GM10266 (cell line): ENCODE measurements at regions not wholly inside any gene's neighbourhood (a gene's known extent, or its start where the extent isn't known, plus 50 kb on each side); places are given as distances from the start of the nearest gene placed in this dataset.

Experiments
- DNase-seq: peaks from one replicate; pipeline ENCODE4 v3.0.0; 2012; ENCODE audit errors: extremely low spot score
- TF ChIP-seq, protein P1 (sequence below): IDR thresholded peaks from 2 replicates; pipeline ENCODE4 v1.5.1; 2012; ENCODE audit warnings: mild to moderate bottlenecking, low read depth; ENCODE audit not compliant: control insufficient read depth, insufficient read depth; ENCODE audit errors: missing control alignments

DNA sequence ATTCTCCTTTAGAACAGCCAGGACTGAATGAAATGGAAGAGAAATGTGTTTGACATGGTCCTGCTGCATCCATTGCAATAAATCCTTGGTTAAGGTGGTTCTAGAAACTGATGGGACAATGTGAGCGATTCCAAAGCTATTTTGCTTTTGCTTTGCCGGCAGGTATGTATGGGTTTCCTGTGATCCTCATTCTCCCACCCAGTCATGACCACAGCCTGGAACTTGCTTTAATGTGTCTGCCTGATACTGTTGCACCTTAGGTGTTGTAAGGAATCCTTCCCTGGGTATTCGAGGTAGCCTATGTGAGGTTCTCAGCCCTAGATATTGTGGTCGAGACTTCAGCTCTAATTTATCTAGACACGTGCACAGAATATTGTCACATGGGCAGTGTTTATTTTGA, 86.1 kb downstream of the ZNF518B start:
- DNase-seq, result no peak
- TF ChIP-seq, protein P1, sequence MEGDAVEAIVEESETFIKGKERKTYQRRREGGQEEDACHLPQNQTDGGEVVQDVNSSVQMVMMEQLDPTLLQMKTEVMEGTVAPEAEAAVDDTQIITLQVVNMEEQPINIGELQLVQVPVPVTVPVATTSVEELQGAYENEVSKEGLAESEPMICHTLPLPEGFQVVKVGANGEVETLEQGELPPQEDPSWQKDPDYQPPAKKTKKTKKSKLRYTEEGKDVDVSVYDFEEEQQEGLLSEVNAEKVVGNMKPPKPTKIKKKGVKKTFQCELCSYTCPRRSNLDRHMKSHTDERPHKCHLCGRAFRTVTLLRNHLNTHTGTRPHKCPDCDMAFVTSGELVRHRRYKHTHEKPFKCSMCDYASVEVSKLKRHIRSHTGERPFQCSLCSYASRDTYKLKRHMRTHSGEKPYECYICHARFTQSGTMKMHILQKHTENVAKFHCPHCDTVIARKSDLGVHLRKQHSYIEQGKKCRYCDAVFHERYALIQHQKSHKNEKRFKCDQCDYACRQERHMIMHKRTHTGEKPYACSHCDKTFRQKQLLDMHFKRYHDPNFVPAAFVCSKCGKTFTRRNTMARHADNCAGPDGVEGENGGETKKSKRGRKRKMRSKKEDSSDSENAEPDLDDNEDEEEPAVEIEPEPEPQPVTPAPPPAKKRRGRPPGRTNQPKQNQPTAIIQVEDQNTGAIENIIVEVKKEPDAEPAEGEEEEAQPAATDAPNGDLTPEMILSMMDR, result no peak

DNA sequence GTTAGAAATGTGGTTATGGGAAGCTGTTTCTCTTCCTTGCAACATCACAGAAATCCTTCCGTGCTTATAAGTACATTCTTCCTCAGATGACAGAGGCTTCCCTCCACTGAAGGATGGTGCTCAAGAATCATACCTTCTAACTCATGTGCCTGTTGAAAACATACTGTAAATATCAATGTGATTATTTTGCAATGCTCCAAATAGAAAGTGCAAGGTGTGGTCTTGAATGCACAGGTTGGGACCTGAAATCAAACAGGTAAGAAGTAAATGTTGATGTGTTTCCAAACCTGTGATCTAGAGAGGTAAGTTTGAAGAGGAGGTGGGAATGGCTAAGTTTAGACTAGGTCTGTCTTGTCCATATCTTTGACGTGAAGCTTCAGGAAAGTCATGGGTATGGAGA, 87.7 kb downstream of the ZNF518B start:
- TF ChIP-seq, protein P1, result no peak
- no peak for DNase-seq

DNA sequence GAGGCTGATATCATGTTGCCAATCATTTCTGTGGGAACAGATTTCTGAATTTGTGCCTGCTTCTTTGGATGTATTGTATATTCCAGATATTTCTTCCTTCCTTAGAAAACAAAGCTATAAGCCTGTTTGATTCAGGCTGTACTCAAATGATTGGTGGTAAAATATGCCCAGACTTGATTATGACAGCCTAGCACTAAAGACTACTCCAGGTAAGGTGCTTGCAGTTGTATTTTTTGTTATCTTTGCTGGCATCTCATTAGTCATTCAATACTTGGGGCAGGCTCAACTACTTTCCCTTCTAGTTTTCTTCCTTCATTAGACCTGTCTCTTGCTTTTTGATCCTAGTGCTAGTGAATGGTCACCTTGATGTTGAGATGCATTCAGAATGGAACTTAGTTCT, 90.6 kb downstream of the ZNF518B start:
- TF ChIP-seq, protein P1, result no peak
- DNase-seq, result no peak

DNA sequence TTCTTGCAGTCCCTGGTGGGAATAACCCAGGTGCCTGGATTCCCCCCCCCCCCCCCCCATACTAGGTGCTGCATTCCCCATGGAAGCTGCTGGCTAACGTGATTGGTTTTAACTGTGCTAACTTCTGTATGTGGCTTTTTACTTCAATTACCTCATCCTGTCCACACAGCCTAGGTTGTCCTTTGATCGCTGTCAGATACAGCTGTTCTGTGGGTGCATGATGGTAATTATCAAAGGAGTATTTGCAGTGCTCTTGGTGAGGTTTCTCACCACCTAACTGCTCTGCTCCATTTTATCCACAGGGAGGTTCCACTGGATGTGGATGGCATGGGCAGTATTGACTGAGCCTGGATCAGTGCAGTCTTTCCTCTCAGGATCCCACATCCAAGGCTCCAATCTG, 93.0 kb downstream of the ZNF518B start:
- TF ChIP-seq, protein P1, result no peak
- no peak for DNase-seq

DNA sequence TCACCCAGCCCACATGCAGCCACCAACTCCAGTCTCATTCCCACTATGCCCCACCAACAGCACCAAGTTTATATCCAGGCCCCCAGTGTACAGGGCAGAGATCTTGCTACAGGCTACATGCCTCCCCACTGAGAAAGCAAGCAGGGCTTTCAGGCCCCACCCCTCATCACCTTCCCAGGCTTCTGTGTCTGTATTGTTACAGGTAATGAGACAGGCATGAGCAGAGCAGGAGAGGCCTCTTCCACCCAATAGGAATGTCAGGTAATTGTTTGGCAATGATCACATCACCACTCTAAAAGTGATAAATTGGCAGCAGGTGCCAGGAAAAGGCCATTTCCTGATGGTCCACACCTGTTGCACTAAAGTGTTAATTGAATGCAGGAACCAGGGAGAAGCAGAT, 102.5 kb downstream of the ZNF518B start:
- TF ChIP-seq, protein P1, result no peak
- no peak for DNase-seq

DNA sequence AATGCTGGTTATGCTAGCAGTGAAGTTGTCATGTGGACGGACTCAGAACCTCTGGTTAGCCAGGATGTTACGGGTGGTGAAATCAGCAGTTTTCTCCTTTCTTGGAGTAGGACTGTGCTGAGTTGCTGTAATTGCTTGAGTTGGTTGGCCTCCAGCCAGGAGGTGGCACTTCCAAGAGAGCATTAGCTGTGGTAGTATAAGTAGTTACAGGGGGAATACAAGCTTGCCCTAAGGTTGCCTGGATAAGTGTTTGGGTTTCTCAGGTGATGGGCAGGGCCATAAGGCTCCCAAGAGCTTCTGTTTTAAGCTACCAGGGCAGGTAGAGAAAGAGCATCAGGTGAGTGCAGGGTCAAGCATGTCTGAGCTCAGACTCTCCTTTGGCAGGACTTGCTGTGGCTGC, 103.0 kb downstream of the ZNF518B start:
- TF ChIP-seq, protein P1, result no peak
- DNase-seq, result no peak

DNA sequence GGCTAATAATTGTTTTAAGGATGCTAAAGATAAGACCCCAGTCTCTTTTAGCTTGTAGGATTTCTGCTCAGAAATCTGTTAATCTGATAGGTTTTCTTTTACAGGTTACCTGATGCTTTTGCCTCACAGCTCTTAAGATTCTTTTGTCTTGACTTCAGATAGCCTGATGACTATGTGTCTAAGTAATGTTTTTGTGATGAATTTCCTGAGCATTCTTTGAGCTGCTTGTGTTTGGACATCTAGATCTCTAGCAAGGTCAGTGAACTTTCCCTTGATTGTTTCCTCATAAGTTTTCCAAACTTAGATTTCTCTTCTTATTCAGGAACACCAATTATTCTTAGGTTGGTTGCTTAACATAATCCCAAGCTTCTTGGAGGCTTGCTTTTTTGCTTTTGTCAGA, 104.1 kb downstream of the ZNF518B start:
- TF ChIP-seq, protein P1, result no peak
- no peak for DNase-seq
